Endothelial cell of umbilical vein (primary cell): ENCODE measurements at regions not wholly inside any gene's neighbourhood (a gene's known extent, or its start where the extent isn't known, plus 50 kb on each side); places are given as distances from the start of the nearest gene placed in this dataset.

Experiments used
- BruUV-seq: library from RNA; stranded (reverse); fragments of 400-500 nt; replicated peaks from 2 replicates; lab custom pipeline; 2021; lab: Mats Ljungman, UMichigan
- CTCF ChIA-PET: fragments of 300-600, 350-600 bp; sonication (Branson Sonifier 250); formaldehyde crosslinking; loops from one replicate; lab custom pipeline; 2021; ENCODE audit warnings: antibody characterized with exemption, inconsistent platforms; lab: Charles Lee
- POLR2A ChIA-PET: fragments of 300-600, 350-600 bp; sonication (Branson Sonifier 250); formaldehyde crosslinking; loops from one replicate; lab custom pipeline; 2021; ENCODE audit warnings: antibody characterized with exemption, inconsistent platforms; lab: Charles Lee
- DNase-seq: peaks from one replicate; pipeline ENCODE4 v3.0.0-alpha.2; 2011; ENCODE audit warnings: low read depth, low spot score
- FAIRE-seq: peaks from 2 replicates; lab custom pipeline; 2011; peaks lifted over from hg19 to GRCh38; lab: Jason Lieb, UNC
- H2AFZ ChIP-seq: 2 replicates; pipeline ENCODE4 v1.6.0; 2012; ENCODE audit warnings: low read depth, low read length, control low read depth, inconsistent platforms
- H3K27ac ChIP-seq: 2 replicates; pipeline ENCODE4 v1.5.1; 2011; ENCODE audit warnings: low read depth, mild to moderate bottlenecking, control low read depth, low read length, moderate library complexity; ENCODE audit not compliant: insufficient read depth
- H3K27me3 ChIP-seq, 2 experiments: 2 replicates each; pipeline versions ENCODE4 v1.6.0 to v1.6.1; 2011; ENCODE audit warnings: low read length in 2 of 2, mixed read lengths in 1 of 2; ENCODE audit not compliant: control insufficient read depth in 2 of 2, insufficient read depth in 2 of 2
- H3K36me3 ChIP-seq, 2 experiments: 2 replicates in 1 of 2; 3 replicates in 1 of 2; pipeline ENCODE4 v1.5.1; 2011; ENCODE audit warnings: low read length in 2 of 2, mild to moderate bottlenecking in 1 of 2, moderate library complexity in 1 of 2; ENCODE audit not compliant: control insufficient read depth in 2 of 2, insufficient read depth in 2 of 2; ENCODE audit errors: extremely low read depth in 1 of 2
- H3K4me1 ChIP-seq: 3 replicates; pipeline ENCODE4 v1.5.1; 2011; ENCODE audit warnings: mild to moderate bottlenecking, low read length; ENCODE audit not compliant: control insufficient read depth, insufficient read depth; ENCODE audit errors: extremely low read depth
- H3K4me2 ChIP-seq: 2 replicates; pipeline ENCODE4 v1.6.1; 2011; ENCODE audit warnings: low read length, control low read depth, mixed read lengths; ENCODE audit not compliant: insufficient read depth
- H3K4me3 ChIP-seq, 3 experiments: fragments of 200-600 bp in 1 of 3; sonication (generic), shearing (Covaris generic) in 1 of 3; replicated peaks in 1 of 3; 2 replicates each; pipeline ENCODE4 v1.5.1; 2011 to 2016; ENCODE audit warnings: control low read depth in 3 of 3, low read length in 3 of 3, mild to moderate bottlenecking in 2 of 3, inconsistent platforms in 1 of 3, low read depth in 1 of 3, moderate library complexity in 1 of 3; ENCODE audit not compliant: insufficient read depth in 1 of 3
- H3K79me2 ChIP-seq: 2 replicates; pipeline ENCODE4 v1.6.0; 2012; ENCODE audit warnings: low read length, inconsistent platforms; ENCODE audit not compliant: control insufficient read depth, insufficient read depth
- H3K9ac ChIP-seq: replicated peaks from 2 replicates; pipeline ENCODE3; 2011; ENCODE audit warnings: low read length, control low read depth; ENCODE audit not compliant: insufficient read depth; ENCODE audit errors: extremely low read depth
- H3K9me1 ChIP-seq: replicated peaks from 3 replicates; pipeline ENCODE4 v1.6.0; 2011; ENCODE audit warnings: mild to moderate bottlenecking, low read length; ENCODE audit not compliant: control insufficient read depth, insufficient read depth; ENCODE audit errors: extremely low read depth
- H3K9me3 ChIP-seq: replicated peaks from 2 replicates; pipeline ENCODE4 v1.5.1; 2012; ENCODE audit warnings: low read length, inconsistent platforms; ENCODE audit not compliant: control insufficient read depth, insufficient read depth
- H4K20me1 ChIP-seq: replicated peaks from 2 replicates; pipeline ENCODE3; 2011; ENCODE audit warnings: mild to moderate bottlenecking, low read length; ENCODE audit not compliant: control insufficient read depth, insufficient read depth; ENCODE audit errors: extremely low read depth
- CTCF ChIP-seq, 2 donors: IDR thresholded peaks; 1 replicate in 1 of 2; 2 replicates in 1 of 2; pipeline ENCODE4 v1.5.1; 2011; ENCODE audit warnings: low read length in 2 of 2, mild to moderate bottlenecking in 2 of 2, moderate library complexity in 2 of 2, control low read depth in 1 of 2, inconsistent platforms in 1 of 2, low read depth in 1 of 2; ENCODE audit not compliant: insufficient read depth in 1 of 2; ENCODE audit errors: extremely low read depth in 1 of 2
- EZH2 ChIP-seq: IDR thresholded peaks from 2 replicates; pipeline ENCODE4 v1.6.1; 2012; ENCODE audit warnings: borderline replicate concordance, low read depth, mild to moderate bottlenecking, moderate library complexity, low read length, inconsistent platforms; ENCODE audit not compliant: severe bottlenecking
- FOS ChIP-seq: IDR thresholded peaks from 2 replicates; pipeline ENCODE4 v1.6.1; 2011; ENCODE audit warnings: mild to moderate bottlenecking, low read length, moderate library complexity, borderline replicate concordance; ENCODE audit not compliant: insufficient read depth
- GATA2 ChIP-seq: IDR thresholded peaks from 2 replicates; pipeline ENCODE4 v1.7.0; 2011; ENCODE audit warnings: low read depth, mild to moderate bottlenecking, moderate library complexity, mixed read lengths, low read length; ENCODE audit not compliant: insufficient read length, insufficient read depth
- JUN ChIP-seq: IDR thresholded peaks from 2 replicates; pipeline ENCODE4 v1.6.1; 2011; ENCODE audit warnings: borderline replicate concordance, low read depth; ENCODE audit not compliant: insufficient read length, insufficient read depth
- MYC ChIP-seq: IDR thresholded peaks from one replicate; pipeline ENCODE4 v1.6.1; 2011; ENCODE audit warnings: mild to moderate bottlenecking, low read depth, low read length
- POLR2A ChIP-seq: IDR thresholded peaks from 2 replicates; pipeline ENCODE4 v1.6.1; 2012; ENCODE audit warnings: low read depth, mild to moderate bottlenecking, control low read depth, low read length
- POLR2AphosphoS5 ChIP-seq: IDR thresholded peaks from 2 replicates; pipeline ENCODE4 v1.6.1; 2012; ENCODE audit warnings: low read depth, mild to moderate bottlenecking, control low read depth, low read length, moderate library complexity; ENCODE audit not compliant: insufficient read depth
- dilution Hi-C: fragments of 300-500 bp; cut with MboI; formaldehyde crosslinking; loops from one replicate; pipeline ENCODE4 v1.15.0; 2019; ENCODE audit warnings: low sequenced_read_pairs; ENCODE audit not compliant: extremely low pct_ligation_motif_present
- intact Hi-C: fragments of 100-400 bp; cut with micrococcal nuclease; formaldehyde crosslinking; loops from one replicate; pipeline ENCODE4 v1.10.0; 2022
- TF ChIP-seq, protein P1 (sequence below): IDR thresholded peaks from 2 replicates; pipeline ENCODE4 v1.6.1; 2011; ENCODE audit not compliant: insufficient read depth, insufficient read length

- CTCF ChIA-PET: no interaction called here
- TF ChIP-seq POLR2A (no peak), POLR2AphosphoS5 (no peak), MYC (no peak), JUN (no peak), EZH2 (no peak), CTCF (IDR thresholded peaks at IDR 0.05; ENCODE audit: extremely low read depth in 1 of 2, insufficient read depth in 1 of 2, low read depth in 1 of 2, low read length in 2 of 2) (no peak), FOS (no peak), GATA2 (no peak)
- TF ChIP-seq, protein P1, sequence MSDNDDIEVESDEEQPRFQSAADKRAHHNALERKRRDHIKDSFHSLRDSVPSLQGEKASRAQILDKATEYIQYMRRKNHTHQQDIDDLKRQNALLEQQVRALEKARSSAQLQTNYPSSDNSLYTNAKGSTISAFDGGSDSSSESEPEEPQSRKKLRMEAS: no peak
These were observed 98.2 kb downstream of the SLC35B3 start for GRCh38 chr6:8337147-8337546.

More at GRCh38 chr6:8337147-8337546, 98.2 kb downstream of the SLC35B3 start:
- intact Hi-C loops: no loop called here
- no peak overlapping the region for H3K9ac ChIP-seq
- H2AFZ ChIP-seq: no peak overlapping the region
- no peak overlapping the region for H3K27ac ChIP-seq
- no peaks in the 10 kb centered on the region for H3K9me3 ChIP-seq
- no peaks in the 10 kb centered on the region for H4K20me1 ChIP-seq
- no peak for DNase-seq
- H3K4me2 ChIP-seq: no peak overlapping the region
- BruUV-seq: no TSS peak
- no peaks in the 10 kb centered on the region for H3K27me3 ChIP-seq
- H3K4me1 ChIP-seq: no peaks in the 10 kb centered on the region
- no peaks in the 10 kb centered on the region for H3K9me1 ChIP-seq
- dilution Hi-C loops: no loop called here
- FAIRE-seq: no peak
- no peaks in the 10 kb centered on the region for H3K79me2 ChIP-seq
- POLR2A ChIA-PET: no interaction called here
- no peak overlapping the region for H3K4me3 ChIP-seq
- no peaks in the 10 kb centered on the region for H3K36me3 ChIP-seq
